HCT116 (cell line): ENCODE measurements at regions not wholly inside any gene's neighbourhood (a gene's known extent, or its start where the extent isn't known, plus 50 kb on each side); places are given as distances from the start of the nearest gene placed in this dataset.

Experiments used
- ATAC-seq: fragments of 200-7000 bp; cut with Tn5 transposase; 2 replicates; pipeline ENCODE4 v1.9.1; 2020; ENCODE audit warnings: mild to moderate bottlenecking, moderate library complexity
- BruUV-seq: library from RNA; stranded (reverse); fragments of 400-500 nt; replicated peaks from 2 replicates; lab custom pipeline; 2021; lab: Mats Ljungman, UMichigan
- CTCF ChIA-PET: fragments of 300-600 bp; sonication (Branson Sonifier 250); formaldehyde crosslinking; loops from one replicate; lab custom pipeline; 2021; ENCODE audit warnings: antibody characterized with exemption; lab: Charles Lee
- POLR2A ChIA-PET: fragments of 300-600, 350-600 bp; sonication (Branson Sonifier 250); formaldehyde crosslinking; loops from one replicate; lab custom pipeline; 2021; ENCODE audit warnings: antibody characterized with exemption; lab: Charles Lee
- RAD21 ChIA-PET, 2 experiments: fragments of 300-600 bp; sonication (Branson Sonifier 250); formaldehyde crosslinking; loops; one replicate each; lab custom pipeline; 2023; ENCODE audit warnings: low total read pairs in 2 of 2; ENCODE audit not compliant: uncharacterized antibody in 2 of 2, unreplicated experiment in 2 of 2, low non-redundant PET in 1 of 2; lab: Charles Lee
- DNase-seq: peaks from one replicate; pipeline ENCODE4 v3.0.0-alpha.2; 2010; ENCODE audit warnings: low read depth, low spot score
- H2AFZ ChIP-seq: fragments of 200-600 bp; shearing (Covaris generic), sonication (generic); 2 replicates; pipeline ENCODE4 v1.6.1; 2017; ENCODE audit warnings: low read depth, mixed run types, mixed read lengths, antibody characterized with exemption, low read length; ENCODE audit not compliant: poor library complexity, severe bottlenecking
- H3K27ac ChIP-seq: 2 replicates; pipeline ENCODE4 v1.5.1; 2012; ENCODE audit warnings: low read depth, low read length
- H3K27me3 ChIP-seq: fragments of 200-600 bp; sonication (generic); 2 replicates; pipeline ENCODE4 v1.6.1; 2016; ENCODE audit warnings: mixed run types, low read length, mixed read lengths; ENCODE audit not compliant: insufficient read depth
- H3K36me3 ChIP-seq, 2 experiments: fragments of 200-500 bp in 1 of 2; fragments of 200-600 bp in 1 of 2; sonication (Bioruptor generic) in 1 of 2; sonication (generic) in 1 of 2; 2 replicates each; pipeline versions ENCODE4 v1.5.1 to v1.6.1; 2014 to 2016; ENCODE audit warnings: low read length in 2 of 2, inconsistent platforms in 1 of 2, mixed read lengths in 1 of 2, mixed run types in 1 of 2; ENCODE audit not compliant: insufficient read depth in 2 of 2, control insufficient read depth in 1 of 2
- H3K4me1 ChIP-seq, 2 experiments: fragments of 200-600 bp in 1 of 2; sonication (generic) in 1 of 2; 2 replicates each; pipeline versions ENCODE4 v1.5.1 to v1.6.1; 2012 to 2017; ENCODE audit warnings: low read length in 2 of 2, inconsistent platforms in 1 of 2, mild to moderate bottlenecking in 1 of 2, mixed read lengths in 1 of 2, mixed run types in 1 of 2, moderate library complexity in 1 of 2; ENCODE audit not compliant: insufficient read depth in 2 of 2, control insufficient read depth in 1 of 2
- H3K4me2 ChIP-seq: fragments of 200-600 bp; sonication (generic); 2 replicates; pipeline ENCODE4 v1.6.1; 2017; ENCODE audit warnings: mixed run types, low read length, mixed read lengths
- H3K4me3 ChIP-seq, 2 experiments: fragments of 200-600 bp in 1 of 2; sonication (generic) in 1 of 2; replicated peaks in 1 of 2; 2 replicates each; pipeline ENCODE4 v1.5.1; 2011 to 2016; ENCODE audit warnings: low read length in 2 of 2, control low read depth in 1 of 2, low read depth in 1 of 2, mild to moderate bottlenecking in 1 of 2, mixed read lengths in 1 of 2, mixed run types in 1 of 2
- H3K79me2 ChIP-seq: fragments of 200-600 bp; sonication (generic); 2 replicates; pipeline ENCODE4 v1.6.1; 2017; ENCODE audit warnings: mild to moderate bottlenecking, mixed run types, low read length, moderate library complexity, mixed read lengths; ENCODE audit not compliant: insufficient read depth
- H3K9ac ChIP-seq: fragments of 200-600 bp; sonication (generic); 2 replicates; pipeline ENCODE4 v1.6.1; 2016; ENCODE audit warnings: low read length, mixed read lengths
- H3K9me2 ChIP-seq: fragments of 200-600 bp; sonication (generic), shearing (Covaris generic); 2 replicates; pipeline ENCODE4 v1.6.1; 2017; ENCODE audit warnings: mixed run types, mild to moderate bottlenecking, moderate library complexity; ENCODE audit not compliant: insufficient read depth
- H3K9me3 ChIP-seq, 2 experiments: fragments of 200-500 bp in 1 of 2; fragments of 200-600 bp in 1 of 2; sonication (Bioruptor generic) in 1 of 2; sonication (generic) in 1 of 2; 2 replicates each; pipeline ENCODE4 v1.6.1; 2014 to 2017; ENCODE audit warnings: low read length in 2 of 2, mixed read lengths in 2 of 2, inconsistent platforms in 1 of 2, low read depth in 1 of 2, mild to moderate bottlenecking in 1 of 2, mixed run types in 1 of 2, moderate library complexity in 1 of 2; ENCODE audit not compliant: control insufficient read depth in 1 of 2, insufficient read depth in 1 of 2
- H4K20me1 ChIP-seq: fragments of 200-600 bp; sonication (generic), shearing (Covaris generic); 2 replicates; pipeline ENCODE4 v1.6.1; 2017; ENCODE audit warnings: mixed run types, mild to moderate bottlenecking, moderate library complexity; ENCODE audit not compliant: insufficient read depth
- ATF3 ChIP-seq: IDR thresholded peaks from 2 replicates; pipeline ENCODE4 v1.6.1; 2012
- CBX3 ChIP-seq: IDR thresholded peaks from 2 replicates; pipeline ENCODE4 v1.6.1; 2012; ENCODE audit warnings: low read depth
- CTCF ChIP-seq, 3 experiments: fragments of 200-600 bp in 1 of 3; sonication (generic) in 1 of 3; IDR thresholded peaks in 2 of 3; conservative IDR thresholded peaks in 1 of 3; 2 replicates each; pipeline ENCODE4 v1.5.1; 2012 to 2017; ENCODE audit warnings: low read depth in 2 of 3, low read length in 2 of 3, antibody characterized with exemption in 1 of 3, borderline replicate concordance in 1 of 3, control low read depth in 1 of 3, mild to moderate bottlenecking in 1 of 3, mixed read lengths in 1 of 3, mixed run types in 1 of 3, moderate library complexity in 1 of 3; ENCODE audit not compliant: insufficient read depth in 1 of 3
- EZH2 ChIP-seq: fragments of 200-600 bp; sonication (generic); IDR thresholded peaks from 2 replicates; pipeline ENCODE4 v1.6.1; 2017; ENCODE audit warnings: antibody characterized with exemption, mixed run types
- EZH2phosphoT487 ChIP-seq: fragments of 200-600 bp; IDR thresholded peaks from 2 replicates; pipeline ENCODE4 v1.6.1; 2018; ENCODE audit warnings: antibody characterized with exemption, borderline replicate concordance
- JUND ChIP-seq: IDR thresholded peaks from 2 replicates; pipeline ENCODE4 v1.6.1; 2012
- SP1 ChIP-seq: IDR thresholded peaks from 2 replicates; pipeline ENCODE4 v1.6.1; 2012; ENCODE audit warnings: low read depth
- ZNF274 ChIP-seq: fragments of 200-500 bp; sonication (Bioruptor generic); IDR thresholded peaks from 2 replicates; pipeline ENCODE4 v1.6.1; 2014; ENCODE audit warnings: mild to moderate bottlenecking, low read depth, low read length, inconsistent platforms
- intact Hi-C: fragments of 100-400 bp; cut with micrococcal nuclease; formaldehyde crosslinking; loops from 2 replicates; pipeline ENCODE4 v1.10.0; 2022

- ATAC-seq: no peak
- intact Hi-C loops: no loop called here
Observed at GRCh38 chr5:3944930-3945329, 349.3 kb downstream of the IRX1 start.

GRCh38 chr5:3948838-3949237 lies 353.2 kb downstream of the IRX1 start:
- TF ChIP-seq JUND (no peak), CTCF (IDR thresholded peaks at IDR 0.05 in 2 of 3, conservative IDR thresholded peaks at IDR 0.05 in 1 of 3; ENCODE audit: borderline replicate concordance in 1 of 3, insufficient read depth in 1 of 3, low read depth in 2 of 3, low read length in 2 of 3) (no peak), SP1 (no peak)
- RAD21 ChIA-PET: no interaction called here
- Histone ChIP-seq H3K9me2 (no peaks in the 10 kb centered on the region), H3K9me3 (peaks cover 0 to 20% of the 10 kb centered on the region in 2 experiments; a peak in 2 of 4 replicates), H3K9ac (no peak overlapping the region), H3K27me3 (no peaks in the 10 kb centered on the region), H4K20me1 (no peaks in the 10 kb centered on the region), H3K79me2 (no peaks in the 10 kb centered on the region), H3K4me1 (no peaks in the 10 kb centered on the region), H3K36me3 (no peaks in the 10 kb centered on the region), H2AFZ (no peak overlapping the region), H3K27ac (no peak overlapping the region), H3K4me3 (no peak overlapping the region), H3K4me2 (no peak overlapping the region)
- intact Hi-C loops: no loop called here
- POLR2A ChIA-PET: no interaction called here
- ATAC-seq: no peak
- CTCF ChIA-PET: no interaction called here
- DNase-seq: no peak
- BruUV-seq: no TSS peak

More at GRCh38 chr5:3944930-3945329, 349.3 kb downstream of the IRX1 start:
- no peak for DNase-seq
- Histone ChIP-seq H3K36me3 (no peaks in the 10 kb centered on the region), H3K79me2 (no peaks in the 10 kb centered on the region), H3K9me3 (peaks cover 8 to 21% of the 10 kb centered on the region in 2 experiments; a peak in 2 of 4 replicates), H3K4me3 (no peak overlapping the region), H3K27me3 (no peaks in the 10 kb centered on the region), H3K4me2 (no peak overlapping the region), H3K4me1 (no peaks in the 10 kb centered on the region), H3K9me2 (no peaks in the 10 kb centered on the region)
- ChIA-PET RAD21 (no interaction called here), CTCF (no interaction called here), POLR2A (no interaction called here)
- no TSS peak for BruUV-seq
- TF ChIP-seq EZH2phosphoT487 (no peak), EZH2 (no peak), ATF3 (no peak), CBX3 (no peak), ZNF274 (no peak)
- TF ChIP-seq, all 23 proteins: peak for 0
- H2AFZ ChIP-seq: no peak overlapping the region
- H3K9ac ChIP-seq: no peak overlapping the region
- no peak overlapping the region for H3K27ac ChIP-seq
- no peaks in the 10 kb centered on the region for H4K20me1 ChIP-seq
